CD1c-positive myeloid dendritic cell (primary cell): ENCODE measurements at regions not wholly inside any gene's neighbourhood (a gene's known extent, or its start where the extent isn't known, plus 50 kb on each side); places are given as distances from the start of the nearest gene placed in this dataset.

Experiments used
- DNase-seq: peaks from one replicate; pipeline ENCODE4 v3.0.0-alpha.2; 2016; ENCODE audit errors: extremely low spot score

DNA sequence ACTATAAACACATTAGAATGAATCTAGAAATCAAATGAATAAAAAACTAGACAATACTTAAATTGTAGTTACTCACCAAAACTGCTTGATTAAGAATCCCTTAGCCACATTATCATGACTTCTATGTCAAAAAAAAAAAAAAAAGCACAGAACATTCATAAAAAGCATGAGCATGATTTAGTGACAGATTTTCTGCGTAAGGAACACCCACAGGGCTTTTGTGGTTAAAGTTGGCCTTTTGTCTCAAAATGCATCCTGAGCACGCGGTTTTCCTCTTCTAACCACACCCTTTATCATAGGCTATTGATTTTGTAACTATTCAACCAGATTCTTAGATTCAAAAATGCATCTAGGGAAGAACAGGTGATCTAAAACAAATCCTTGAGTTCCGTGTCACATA is 334.0 kb upstream of the NR2F2 start:
- no peak for DNase-seq

DNA sequence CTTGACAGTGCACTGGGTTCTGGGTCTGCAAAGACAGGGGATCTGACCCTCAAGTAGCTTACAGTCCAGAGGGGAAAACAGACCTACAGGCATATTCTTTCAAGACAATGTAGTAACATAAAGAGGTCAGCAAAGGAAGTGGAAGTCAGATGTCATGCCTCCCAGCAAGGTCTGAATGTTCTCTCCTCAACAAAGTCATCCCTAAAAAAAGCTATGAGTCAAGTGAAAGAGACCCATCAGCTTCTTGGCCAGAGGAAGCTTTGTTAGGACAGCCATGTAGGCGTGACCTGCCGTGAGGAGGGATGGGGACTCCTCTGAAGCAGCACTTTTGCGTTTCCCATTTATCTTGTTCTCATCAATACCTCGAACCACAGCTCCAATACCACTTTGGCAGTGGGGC is 331.6 kb upstream of the NR2F2 start:
- no peak for DNase-seq

DNA sequence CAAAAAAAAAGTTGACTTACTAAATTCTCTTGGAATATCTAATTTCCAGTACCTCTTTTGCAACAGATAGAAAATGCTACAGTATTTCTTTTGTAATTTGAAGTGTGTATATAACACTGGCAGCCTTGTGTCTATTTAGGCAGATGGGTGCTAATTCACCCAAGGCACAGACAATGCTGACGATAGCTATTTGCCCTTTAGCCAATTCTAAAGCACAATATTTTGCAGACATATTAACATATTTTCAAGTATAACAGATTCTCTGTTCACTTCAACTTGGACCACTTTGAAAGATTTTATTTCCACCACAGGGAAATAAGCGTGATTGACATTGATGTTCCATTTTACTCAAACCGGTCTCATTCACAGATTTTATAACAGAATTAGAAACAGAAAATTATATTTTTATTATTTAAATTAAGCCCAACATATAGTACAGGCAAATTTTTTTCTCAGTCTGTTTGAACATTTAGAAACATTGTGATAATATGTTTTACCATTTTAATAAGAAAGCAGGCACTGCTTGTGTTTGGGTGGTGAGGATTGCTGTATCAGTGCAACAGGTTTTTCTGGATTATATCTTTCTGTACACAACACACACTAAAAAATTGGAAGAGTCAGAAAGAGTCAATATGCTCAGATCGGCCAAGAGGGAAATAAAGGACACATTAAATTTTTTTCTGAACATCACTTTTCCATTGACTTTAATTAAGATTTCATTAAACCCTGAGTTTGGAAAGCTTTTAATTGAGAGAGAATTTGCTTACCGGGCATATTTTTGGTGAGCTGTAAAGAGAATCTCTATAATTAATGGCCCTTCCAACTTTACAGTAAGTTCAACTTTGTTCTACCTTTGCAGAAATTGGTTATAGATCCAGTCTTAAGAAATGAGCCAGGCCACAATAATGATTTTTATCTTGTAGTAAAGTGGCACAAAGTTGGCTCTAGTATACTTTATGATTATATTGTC is 327.3 kb upstream of the NR2F2 start:
- no peak for DNase-seq

DNA sequence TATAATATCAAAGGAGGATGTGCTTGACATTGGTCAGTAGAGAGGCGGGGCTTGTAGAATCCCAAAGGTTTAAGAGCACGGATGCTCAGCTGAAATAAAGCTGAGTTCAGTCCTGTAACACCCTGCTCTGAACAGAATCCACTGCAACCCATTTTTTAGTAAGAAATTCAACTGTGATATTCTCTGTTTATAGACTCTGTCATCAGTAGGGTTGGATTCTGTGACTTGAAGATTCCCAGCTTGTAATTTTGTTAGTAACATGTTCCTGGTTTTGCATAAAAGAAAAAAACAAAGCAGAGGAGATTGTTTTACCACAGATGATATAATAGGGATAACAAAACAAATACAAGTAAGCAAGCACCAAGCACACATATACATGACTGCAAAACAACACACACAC is 324.6 kb upstream of the NR2F2 start:
- DNase-seq = no peak

DNA sequence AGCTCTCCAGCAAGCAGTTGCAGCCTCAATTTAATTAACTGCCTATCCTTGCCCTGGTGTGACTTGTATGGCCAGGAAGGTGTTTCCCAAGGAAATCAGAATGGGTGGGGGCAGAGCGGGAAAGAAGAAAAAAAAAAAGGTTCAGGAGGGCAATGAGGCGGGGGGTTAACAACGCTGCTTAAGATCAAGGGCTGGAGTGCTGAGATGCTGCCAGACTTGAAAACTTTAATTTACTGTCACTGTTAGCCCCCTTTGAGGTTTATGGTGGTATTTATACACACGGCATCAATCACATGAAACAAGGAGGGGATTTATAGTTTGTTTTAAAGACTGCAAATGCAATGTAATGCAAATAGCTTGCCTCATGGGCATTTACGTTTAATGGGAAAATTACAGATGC is 319.4 kb upstream of the NR2F2 start:
- no peak for DNase-seq

DNA sequence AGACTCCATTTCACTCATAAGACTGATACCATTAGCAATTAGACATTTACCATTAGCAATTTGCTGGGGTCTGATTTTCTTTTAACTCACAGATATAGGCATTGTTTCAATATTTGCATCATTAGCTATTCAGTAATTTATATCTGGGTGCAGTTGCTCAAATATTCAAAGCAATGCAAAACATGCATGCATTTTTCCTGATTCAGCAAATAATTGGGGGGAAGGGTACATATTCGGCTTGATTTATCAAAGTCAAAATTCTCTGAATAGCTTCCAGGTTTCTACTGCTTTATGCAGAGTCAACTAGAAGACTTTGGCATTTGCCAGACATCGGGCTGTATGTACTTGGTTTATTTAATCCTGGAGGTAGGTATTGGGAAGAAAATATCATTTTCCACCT is 315.6 kb upstream of the NR2F2 start:
- no peak for DNase-seq

DNA sequence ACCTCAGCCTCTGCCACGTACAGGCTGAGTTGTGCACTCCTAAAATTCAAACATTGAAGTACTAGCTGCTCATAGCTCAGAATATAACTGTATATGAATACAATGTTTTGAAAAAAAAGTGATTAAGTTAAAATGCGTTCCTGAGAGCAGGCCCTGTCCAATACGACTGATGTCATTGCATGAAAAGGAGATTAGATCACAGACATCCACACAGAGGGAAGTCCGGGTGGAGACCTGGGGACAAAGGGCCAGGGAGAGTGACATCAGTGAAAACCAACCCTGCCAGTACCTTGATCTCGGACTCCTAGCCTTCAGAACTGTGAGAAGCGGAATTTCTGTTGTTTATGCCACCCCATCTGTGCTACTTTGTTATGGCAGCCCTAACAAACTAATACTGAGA is 311.4 kb upstream of the NR2F2 start:
- no peak for DNase-seq

DNA sequence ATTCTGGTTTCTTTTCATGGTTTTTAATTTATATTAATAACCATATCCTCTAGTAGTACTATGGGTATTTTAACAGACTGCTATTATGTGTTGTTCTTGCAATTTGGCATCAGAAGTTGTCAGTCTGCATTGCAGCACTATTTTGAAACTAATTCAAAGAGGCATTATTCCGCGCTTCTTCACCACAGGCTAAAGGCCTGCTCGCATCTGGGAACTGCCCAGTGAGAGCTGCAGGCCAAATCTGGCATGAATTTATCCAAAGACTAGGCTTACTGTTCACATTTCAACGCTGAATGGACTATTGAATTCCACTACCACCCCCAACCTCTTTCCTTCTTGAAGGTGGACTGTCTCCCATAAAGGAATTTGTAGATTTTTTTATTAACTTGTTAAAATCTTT is 310.4 kb upstream of the NR2F2 start:
- DNase-seq = no peak

DNA sequence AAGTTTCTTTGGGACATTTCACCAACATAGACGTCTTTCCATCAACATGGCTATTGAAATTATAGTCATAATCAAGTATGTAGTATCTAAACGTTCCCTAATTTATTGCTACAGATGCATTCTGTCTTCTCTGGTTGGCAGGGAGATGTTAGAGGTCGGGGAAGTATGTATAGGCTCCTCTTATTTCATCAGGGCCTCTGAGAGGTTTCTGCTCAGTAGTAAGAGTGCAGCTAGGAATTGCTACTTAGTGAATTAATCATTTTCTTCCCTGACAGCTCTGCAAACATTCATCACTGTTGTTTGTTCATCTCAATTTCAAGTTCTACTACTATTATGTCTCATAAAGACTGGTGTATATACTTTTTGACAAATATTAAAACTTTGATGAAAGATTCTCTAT is 309.7 kb upstream of the NR2F2 start:
- DNase-seq = no peak

DNA sequence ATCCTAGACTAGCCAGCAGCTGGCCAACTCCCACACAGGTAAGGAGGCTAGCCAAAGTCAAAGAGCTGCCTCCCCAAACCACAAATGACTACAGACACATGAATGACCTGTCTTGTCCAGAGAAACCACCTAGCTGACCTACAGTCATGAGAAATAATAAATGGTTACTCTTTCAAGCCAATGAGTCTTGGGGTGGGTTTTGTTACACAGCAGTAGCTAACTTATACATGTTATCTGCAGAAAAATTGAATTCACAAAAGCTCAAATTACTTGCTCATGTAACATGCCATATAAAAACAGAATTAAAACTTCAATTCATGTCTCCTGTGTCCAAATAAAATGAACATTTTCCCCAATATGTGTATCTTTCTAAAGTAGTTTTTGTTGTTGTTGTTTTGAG is 307.4 kb upstream of the NR2F2 start:
- DNase-seq = no peak

DNA sequence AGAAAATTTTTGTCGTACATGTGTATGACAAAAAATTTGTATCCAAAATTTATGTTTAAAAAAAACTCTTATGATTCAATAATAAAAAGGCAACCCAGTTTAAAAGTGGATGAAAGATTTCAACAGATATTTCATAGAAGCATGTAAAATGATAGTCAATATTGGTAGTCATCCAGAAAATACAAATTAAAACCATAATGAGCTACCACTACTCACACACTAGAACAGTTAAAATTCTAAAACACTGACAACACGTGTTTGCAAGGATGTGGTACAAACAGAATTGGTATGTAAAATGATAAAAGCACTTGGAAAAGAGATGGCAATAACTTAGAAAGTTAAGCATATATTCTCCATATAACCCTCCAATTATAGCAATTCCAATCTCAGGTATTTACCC is 303.0 kb upstream of the NR2F2 start:
- DNase-seq = no peak

DNA sequence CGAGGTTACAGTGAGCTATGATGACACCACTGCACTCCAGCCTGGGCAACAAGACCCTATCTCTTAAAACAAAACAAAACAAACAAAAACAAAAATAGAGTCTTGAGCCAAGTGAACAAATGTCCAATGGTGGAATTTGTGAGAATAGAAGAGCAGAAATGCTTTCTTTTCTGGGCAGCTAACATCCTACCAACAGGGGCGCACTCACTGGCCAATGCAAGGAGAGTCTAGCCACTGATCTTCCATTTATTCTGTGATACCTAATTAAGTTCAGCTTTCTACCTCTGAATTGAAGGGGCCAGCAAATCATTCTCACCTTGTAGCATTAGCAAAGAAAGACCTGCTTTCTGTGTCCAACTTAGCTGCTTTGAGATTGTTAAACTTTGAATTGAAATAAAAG is 301.9 kb upstream of the NR2F2 start:
- no peak for DNase-seq

DNA sequence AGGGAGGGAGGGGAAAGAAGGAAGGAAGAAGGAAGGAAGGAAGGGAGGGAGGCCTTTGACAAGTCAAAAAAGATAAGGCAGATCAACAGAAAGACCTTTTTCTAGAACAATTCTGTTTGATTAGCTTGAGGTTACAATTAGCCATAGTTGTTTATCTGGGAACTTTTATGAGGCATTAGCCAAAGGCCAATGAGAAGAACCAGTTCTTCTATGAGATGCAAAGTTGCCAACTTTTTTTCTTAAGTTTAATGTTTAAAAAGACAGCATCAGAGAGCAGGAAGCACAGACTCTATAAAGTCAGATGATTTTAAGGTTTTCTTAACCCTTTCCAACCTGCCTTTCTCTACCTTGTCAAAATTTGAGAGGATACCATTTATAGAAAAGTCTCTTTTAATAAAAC is 301.3 kb upstream of the NR2F2 start:
- DNase-seq = no peak

DNA sequence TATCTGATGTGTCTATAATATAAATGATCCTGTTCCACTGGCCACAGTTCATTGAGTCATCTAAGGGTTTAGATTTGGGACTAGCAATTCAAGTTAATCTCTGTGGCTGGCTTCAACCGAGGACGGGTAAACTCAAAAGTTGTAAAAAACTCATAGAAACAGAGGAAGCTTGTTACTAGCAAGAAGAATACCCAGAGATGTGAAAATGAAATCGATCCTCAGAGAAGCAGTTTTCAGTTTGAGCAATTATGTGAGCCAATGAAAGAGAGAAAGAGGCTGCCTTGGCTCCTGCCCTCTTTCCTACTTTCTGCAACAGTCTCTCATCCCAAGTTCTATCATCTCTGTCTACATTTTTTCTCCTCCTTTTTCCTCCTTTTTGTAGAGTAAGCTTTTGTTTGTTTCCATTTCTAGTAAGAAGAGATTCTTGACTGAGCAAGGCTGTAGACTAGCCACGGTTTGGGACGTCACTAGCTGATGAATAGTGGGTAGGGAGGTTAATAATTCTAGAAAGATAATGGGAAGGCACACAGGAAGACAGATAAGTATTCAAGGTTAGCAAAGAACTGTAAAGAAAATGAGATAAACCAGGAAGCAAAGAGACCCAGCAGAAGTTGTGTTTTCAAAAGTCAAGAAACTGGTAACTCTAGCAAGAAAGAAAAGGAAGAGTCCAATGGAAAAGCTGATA is 298.9 kb upstream of the NR2F2 start:
- DNase-seq = no peak

DNA sequence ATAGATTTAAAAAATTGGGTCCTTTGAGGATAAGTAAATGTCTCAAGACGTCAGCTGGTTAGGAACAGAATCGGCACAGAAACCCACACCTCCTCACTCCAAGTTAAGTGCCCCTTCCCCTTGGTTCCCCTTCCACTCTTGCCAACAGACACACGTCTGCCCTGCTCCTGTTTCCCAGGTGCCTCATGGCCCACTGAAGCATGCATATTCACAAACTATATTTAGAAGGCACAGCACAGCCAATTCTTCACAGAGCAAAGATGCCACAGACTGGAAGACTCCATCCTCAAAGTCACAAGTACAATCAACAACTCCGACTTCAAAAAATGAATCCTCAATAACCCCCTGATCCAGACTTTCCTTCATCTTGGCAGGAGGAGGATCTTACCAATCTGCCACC is 295.4 kb upstream of the NR2F2 start:
- no peak for DNase-seq

DNA sequence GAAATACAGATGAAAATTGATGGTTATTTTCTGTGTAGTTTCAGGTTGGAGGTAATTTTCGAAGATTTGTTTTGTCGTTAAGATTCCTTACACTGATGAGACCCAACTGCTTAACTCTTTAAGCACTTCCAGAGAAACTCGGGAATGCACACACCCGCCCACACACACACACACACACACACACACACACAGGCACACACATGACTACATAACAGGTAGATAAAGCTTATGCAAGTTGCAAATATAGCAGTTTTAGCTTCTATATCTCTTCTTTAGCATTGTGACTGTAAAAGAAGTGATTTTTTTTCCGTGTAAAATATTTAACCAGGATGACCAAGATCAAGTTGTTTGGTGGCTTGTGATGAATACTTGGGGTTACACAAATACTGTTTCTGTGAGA is 294.9 kb upstream of the NR2F2 start:
- no peak for DNase-seq

DNA sequence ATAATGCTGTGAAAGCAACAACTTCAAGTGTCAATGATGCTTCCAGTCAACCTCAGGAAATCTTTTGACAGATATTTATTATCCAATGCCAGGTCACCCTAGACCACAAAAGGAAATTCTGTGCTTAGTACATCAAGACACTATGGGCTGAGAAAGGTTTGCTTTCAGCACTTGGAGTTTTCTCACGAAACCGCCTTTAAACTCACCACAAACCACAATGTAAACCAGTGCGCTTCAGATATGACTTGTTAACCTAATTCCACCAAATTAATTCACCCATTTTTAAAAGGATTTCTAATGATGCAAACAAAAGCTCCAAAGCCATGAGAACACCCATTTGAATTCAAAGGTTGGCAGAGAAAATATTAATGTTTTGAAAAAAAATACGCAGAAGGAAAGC is 292.9 kb upstream of the NR2F2 start:
- no peak for DNase-seq

DNA sequence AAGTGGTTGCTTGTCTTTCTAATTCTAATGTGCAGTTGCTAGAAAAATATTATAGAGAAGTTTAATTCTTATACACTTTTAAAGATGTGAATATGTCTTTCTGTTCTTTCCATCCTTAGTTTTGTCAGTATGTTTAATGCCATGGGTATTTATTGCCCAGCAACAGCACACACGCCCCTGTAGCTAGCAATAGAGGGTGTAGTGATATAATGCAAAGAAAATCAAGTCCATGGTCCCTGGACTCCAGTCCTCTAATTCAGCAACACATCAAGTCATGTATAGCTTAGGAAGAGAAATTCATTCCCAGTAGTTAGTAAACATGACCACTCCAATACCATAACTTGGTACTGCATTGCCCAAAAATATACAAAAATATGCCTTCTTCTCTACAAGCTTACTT is 292.4 kb upstream of the NR2F2 start:
- DNase-seq = no peak

DNA sequence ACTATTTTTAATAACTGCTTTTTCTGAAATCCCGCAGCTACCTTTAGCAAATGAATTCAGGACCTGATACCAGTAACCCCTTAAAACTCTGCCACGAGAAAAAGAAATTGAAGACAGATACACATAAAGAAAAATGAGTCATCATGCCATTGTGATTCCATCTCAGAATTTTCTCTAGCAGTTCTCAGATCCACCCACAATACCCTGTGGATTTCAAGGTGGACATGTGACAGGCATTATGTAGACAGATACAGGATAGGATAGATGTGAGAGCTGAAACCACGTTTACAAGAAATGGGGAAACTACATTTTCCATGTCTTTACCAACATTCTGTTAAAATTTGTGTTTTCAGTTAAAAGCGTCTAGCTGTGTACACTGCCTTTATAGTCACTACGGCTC is 291.9 kb upstream of the NR2F2 start:
- DNase-seq = no peak

DNA sequence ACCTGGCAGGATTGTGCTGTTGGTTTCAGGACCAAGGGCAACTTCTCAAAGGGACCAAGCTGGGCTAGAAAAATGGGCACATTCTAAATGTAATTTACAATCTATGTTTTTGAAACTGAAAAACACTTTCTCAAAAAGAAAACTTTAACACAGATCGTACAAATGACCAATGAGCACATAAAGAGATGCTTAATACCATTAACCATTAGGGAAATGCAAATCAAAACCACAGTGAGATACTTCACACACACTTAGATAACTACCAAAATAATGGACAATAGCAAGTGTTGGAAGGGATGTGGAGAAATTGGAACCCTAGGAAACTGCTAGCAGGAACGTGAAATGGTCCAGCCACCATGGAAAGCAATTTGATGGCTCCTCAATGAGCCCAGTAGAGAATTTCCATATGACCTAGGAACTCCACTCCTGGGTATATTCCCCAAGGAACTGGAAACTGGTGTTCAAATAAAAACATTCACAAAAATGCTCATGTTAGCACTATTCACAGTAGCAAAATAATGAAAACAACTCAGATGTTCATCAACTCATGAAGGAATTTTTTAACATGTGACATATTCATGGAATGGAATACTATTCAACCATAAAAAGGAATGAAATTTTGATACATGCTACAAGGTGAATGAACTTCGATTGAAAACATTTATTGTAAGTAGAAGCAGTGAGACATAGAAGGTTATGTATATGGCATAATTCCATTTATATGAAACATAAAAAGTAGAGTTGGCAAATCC is 288.3 kb upstream of the NR2F2 start:
- DNase-seq = no peak

DNA sequence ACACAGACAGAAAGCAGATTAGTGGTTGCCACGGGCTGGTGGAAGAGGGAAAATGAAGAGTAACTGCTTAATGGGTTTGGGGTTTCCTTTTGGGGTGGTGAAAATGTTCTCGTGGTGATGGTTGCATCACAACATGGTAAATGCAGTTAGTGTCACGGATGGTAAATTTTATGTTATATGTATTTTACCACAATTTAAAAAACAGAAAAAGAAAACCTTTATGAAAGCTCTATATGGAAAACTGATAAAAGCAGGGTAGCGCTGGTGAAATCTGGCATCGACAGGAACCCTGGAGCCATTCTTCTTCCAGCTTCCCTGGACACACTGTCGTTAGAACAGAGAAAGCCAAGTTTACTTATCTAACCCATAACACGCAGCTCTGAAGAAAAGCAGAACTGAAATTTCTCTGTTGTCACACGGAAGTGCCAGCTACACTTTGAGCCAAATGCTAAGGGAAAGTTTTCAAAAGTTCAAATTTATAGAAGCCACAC is 287.7 kb upstream of the NR2F2 start:
- peak; percentile 83 for DNase-seq

DNA sequence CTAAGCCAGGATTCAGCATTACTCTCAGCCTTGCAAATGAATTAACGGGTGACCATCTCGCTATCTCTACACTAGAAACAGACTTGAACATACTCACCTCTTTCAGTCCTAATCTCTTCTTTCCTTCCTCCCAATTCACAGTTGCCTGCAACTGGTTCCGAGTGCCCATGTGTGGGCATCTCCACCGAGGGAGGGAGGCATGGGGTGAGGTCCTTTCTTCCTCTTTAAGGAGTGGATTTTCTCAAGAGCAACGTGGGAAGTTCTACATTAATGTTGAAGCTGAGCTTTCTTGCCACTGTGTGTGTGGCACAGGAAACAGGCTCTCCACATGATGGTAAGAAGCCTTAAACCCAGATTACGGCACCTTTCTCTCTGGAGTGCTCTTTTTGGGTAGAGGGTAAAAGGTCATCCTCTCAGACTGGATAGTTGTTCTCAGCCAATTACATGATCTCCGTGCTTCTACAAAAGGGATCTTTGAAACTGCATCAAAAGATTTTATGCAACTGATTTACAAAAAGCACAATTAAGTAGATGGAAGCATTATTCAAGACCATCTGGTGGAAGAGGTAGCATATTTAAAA is 286.8 kb upstream of the NR2F2 start:
- DNase-seq = peak; percentile 69
